Trophoblast cell (in vitro differentiated cells and primary cell): ENCODE measurements at regions not wholly inside any gene's neighbourhood (a gene's known extent, or its start where the extent isn't known, plus 50 kb on each side); places are given as distances from the start of the nearest gene placed in this dataset.

ENCODE experiments used
- DNase-seq, 2 donors: peaks; one replicate each; pipeline ENCODE4 v3.0.0-alpha.2; 2016
- H2AFZ ChIP-seq: 2 replicates; pipeline ENCODE4 v1.6.1; 2013; ENCODE audit warnings: low read length, moderate library complexity, mild to moderate bottlenecking; ENCODE audit not compliant: insufficient read depth, poor library complexity
- H2AK5ac ChIP-seq: 2 replicates; pipeline ENCODE4 v1.6.1; 2013; ENCODE audit warnings: mild to moderate bottlenecking, low read length
- H2BK120ac ChIP-seq: 2 replicates; pipeline ENCODE4 v1.6.1; 2013; ENCODE audit warnings: low read length, mild to moderate bottlenecking, moderate library complexity; ENCODE audit not compliant: insufficient read depth, poor library complexity
- H2BK12ac ChIP-seq: 2 replicates; pipeline ENCODE4 v1.6.1; 2013; ENCODE audit warnings: mild to moderate bottlenecking, low read length, moderate library complexity
- H2BK5ac ChIP-seq: 2 replicates; pipeline ENCODE4 v1.6.1; 2013; ENCODE audit warnings: low read length, low read depth, moderate library complexity, mild to moderate bottlenecking; ENCODE audit not compliant: poor library complexity
- H3K14ac ChIP-seq: 2 replicates; pipeline ENCODE4 v1.6.1; 2013; ENCODE audit warnings: mild to moderate bottlenecking, low read length
- H3K18ac ChIP-seq: 2 replicates; pipeline ENCODE4 v1.6.1; 2013; ENCODE audit warnings: mild to moderate bottlenecking, low read length
- H3K23ac ChIP-seq: 2 replicates; pipeline ENCODE4 v1.6.1; 2013; ENCODE audit warnings: low read length
- H3K27ac ChIP-seq: 2 replicates; pipeline ENCODE4 v1.5.1; 2013; ENCODE audit warnings: low read depth, mild to moderate bottlenecking, inconsistent platforms, low read length, moderate library complexity
- H3K27me3 ChIP-seq: 2 replicates; pipeline ENCODE4 v1.6.1; 2013; ENCODE audit warnings: inconsistent platforms, mild to moderate bottlenecking, low read length, moderate library complexity; ENCODE audit not compliant: insufficient read depth
- H3K36me3 ChIP-seq, 2 experiments: 1 replicate in 1 of 2; 2 replicates in 1 of 2; pipeline ENCODE4 v1.6.1; 2013; ENCODE audit warnings: low read length in 2 of 2, mild to moderate bottlenecking in 2 of 2, moderate library complexity in 1 of 2; ENCODE audit not compliant: insufficient read depth in 2 of 2, control insufficient read depth in 1 of 2
- H3K4ac ChIP-seq: 2 replicates; pipeline ENCODE4 v1.6.1; 2013; ENCODE audit warnings: low read depth, mild to moderate bottlenecking, low read length, moderate library complexity
- H3K4me1 ChIP-seq, 2 experiments: 1 replicate in 1 of 2; 2 replicates in 1 of 2; pipeline ENCODE4 v1.6.1; 2013; ENCODE audit warnings: low read length in 2 of 2, mild to moderate bottlenecking in 2 of 2, moderate library complexity in 1 of 2; ENCODE audit not compliant: insufficient read depth in 2 of 2, control insufficient read depth in 1 of 2
- H3K4me2 ChIP-seq: 2 replicates; pipeline ENCODE4 v1.6.1; 2013; ENCODE audit warnings: inconsistent platforms, mild to moderate bottlenecking, low read length, moderate library complexity
- H3K4me3 ChIP-seq: 2 replicates; pipeline ENCODE4 v1.5.1; 2013; ENCODE audit warnings: mild to moderate bottlenecking, low read depth, low read length, inconsistent platforms
- H3K79me1 ChIP-seq: one replicate; pipeline ENCODE4 v1.6.1; 2013; ENCODE audit warnings: low read length
- H3K79me2 ChIP-seq: 2 replicates; pipeline ENCODE4 v1.6.1; 2013; ENCODE audit warnings: low read length, mild to moderate bottlenecking; ENCODE audit not compliant: control insufficient read depth, insufficient read depth, poor library complexity
- H3K9ac ChIP-seq: 2 replicates; pipeline ENCODE4 v1.6.1; 2013; ENCODE audit warnings: mild to moderate bottlenecking, low read length
- H3K9me3 ChIP-seq: 2 replicates; pipeline ENCODE4 v1.6.1; 2013; ENCODE audit warnings: low read depth, mild to moderate bottlenecking, control low read depth, inconsistent platforms, low read length; ENCODE audit not compliant: insufficient read depth
- H4K12ac ChIP-seq: 2 replicates; pipeline ENCODE4 v1.6.1; 2013; ENCODE audit warnings: low read depth, mild to moderate bottlenecking, low read length, moderate library complexity
- H4K8ac ChIP-seq: 2 replicates; pipeline ENCODE4 v1.6.1; 2013; ENCODE audit warnings: low read depth, mild to moderate bottlenecking, low read length, moderate library complexity
- H4K91ac ChIP-seq: one replicate; pipeline ENCODE4 v1.6.1; 2013; ENCODE audit warnings: low read depth, mild to moderate bottlenecking, low read length, moderate library complexity
- WGBS: extraction: QIAGEN DNeasy Blood & Tissue Kit; methylation state at CpG from one replicate; pipeline ENCODE4 v1.1.7; 2013; ENCODE audit warnings: missing lambda C conversion rate; ENCODE audit not compliant: insufficient read length, insufficient coverage; ENCODE audit errors: extremely low coverage; 5-methylcytosine and 5-hydroxymethylcytosine counted together

GRCh38 chr2:121055088-121055487 is 229.9 kb downstream of the TFCP2L1 start:
- no peak overlapping the region for H3K27ac ChIP-seq
- no peak overlapping the region for H3K14ac ChIP-seq
- no peak overlapping the region for H2AK5ac ChIP-seq
- H3K79me2 ChIP-seq, result no peaks in the 10 kb centered on the region
- peaks cover 4% of the 10 kb centered on the region for H3K9me3 ChIP-seq
- no peak overlapping the region for H3K4me3 ChIP-seq
- no peak overlapping the region for H2BK12ac ChIP-seq
- H3K9ac ChIP-seq, result no peak overlapping the region
- H3K18ac ChIP-seq, result no peak overlapping the region
- H3K27me3 ChIP-seq, result no peaks in the 10 kb centered on the region
- H2AFZ ChIP-seq, result no peak overlapping the region
- no peaks in the 10 kb centered on the region for H3K4me1 ChIP-seq
- H3K36me3 ChIP-seq, result no peaks in the 10 kb centered on the region
- DNase-seq, result no peak
- WGBS, result no CpG with 5 or more reads among the region's 5 CpGs
- H2BK120ac ChIP-seq, result no peak overlapping the region
- no peak overlapping the region for H3K23ac ChIP-seq
- H3K79me1 ChIP-seq, result no peaks in the 10 kb centered on the region
- no peak overlapping the region for H3K4me2 ChIP-seq
- no peak overlapping the region for H4K91ac ChIP-seq
- no peak overlapping the region for H4K8ac ChIP-seq
- H2BK5ac ChIP-seq, result no peak overlapping the region
- no peak overlapping the region for H3K4ac ChIP-seq
- no peak overlapping the region for H4K12ac ChIP-seq

- no peak overlapping the region for H2BK120ac ChIP-seq
- no peak overlapping the region for H2BK12ac ChIP-seq
- H3K4me3 ChIP-seq, result no peak overlapping the region
- no peaks in the 10 kb centered on the region for H3K79me1 ChIP-seq
- no peaks in the 10 kb centered on the region for H3K27me3 ChIP-seq
- no peak overlapping the region for H3K18ac ChIP-seq
- no peak overlapping the region for H4K91ac ChIP-seq
- H2AK5ac ChIP-seq, result no peak overlapping the region
- no peak overlapping the region for H3K4me2 ChIP-seq
- H2AFZ ChIP-seq, result no peak overlapping the region
- H3K79me2 ChIP-seq, result no peaks in the 10 kb centered on the region
- no peak overlapping the region for H3K9ac ChIP-seq
- H4K8ac ChIP-seq, result no peak overlapping the region
- H4K12ac ChIP-seq, result no peak overlapping the region
- H3K14ac ChIP-seq, result no peak overlapping the region
- no peak overlapping the region for H3K4ac ChIP-seq
- no CpG with 5 or more reads among the region's 4 CpGs for WGBS
- no peak overlapping the region for H2BK5ac ChIP-seq
- peaks cover 4% of the 10 kb centered on the region for H3K9me3 ChIP-seq
- H3K4me1 ChIP-seq, result no peaks in the 10 kb centered on the region
- H3K27ac ChIP-seq, result no peak overlapping the region
- H3K23ac ChIP-seq, result no peak overlapping the region
- H3K36me3 ChIP-seq, result no peaks in the 10 kb centered on the region
- no peak for DNase-seq
Measured at GRCh38 chr2:121055501-121055900, 229.5 kb downstream of the TFCP2L1 start.

- no peak overlapping the region for H2BK120ac ChIP-seq
- WGBS, result no CpG with 5 or more reads among the region's 15 CpGs
- no peak overlapping the region for H2AK5ac ChIP-seq
- H4K91ac ChIP-seq, result no peak overlapping the region
- no peak overlapping the region for H3K14ac ChIP-seq
- no peaks in the 10 kb centered on the region for H3K79me1 ChIP-seq
- H3K4ac ChIP-seq, result no peak overlapping the region
- no peak overlapping the region for H3K23ac ChIP-seq
- no peaks in the 10 kb centered on the region for H3K27me3 ChIP-seq
- no peak overlapping the region for H2BK12ac ChIP-seq
- H4K8ac ChIP-seq, result no peak overlapping the region
- no peak overlapping the region for H2BK5ac ChIP-seq
- H3K79me2 ChIP-seq, result no peaks in the 10 kb centered on the region
- H3K18ac ChIP-seq, result no peak overlapping the region
- H3K27ac ChIP-seq, result no peak overlapping the region
- no peak for DNase-seq
- H3K4me2 ChIP-seq, result no peak overlapping the region
- no peak overlapping the region for H3K4me3 ChIP-seq
- no peak overlapping the region for H2AFZ ChIP-seq
- H3K9me3 ChIP-seq, result peaks cover 2% of the 10 kb centered on the region
- no peaks in the 10 kb centered on the region for H3K4me1 ChIP-seq
- no peak overlapping the region for H3K9ac ChIP-seq
- no peaks in the 10 kb centered on the region for H3K36me3 ChIP-seq
- no peak overlapping the region for H4K12ac ChIP-seq
Measured at GRCh38 chr2:121058852-121059558, 226.0 kb downstream of the TFCP2L1 start.

- no peak overlapping the region for H3K4me2 ChIP-seq
- H3K79me2 ChIP-seq, result no peaks in the 10 kb centered on the region
- H4K91ac ChIP-seq, result no peak overlapping the region
- no peak overlapping the region for H3K4me3 ChIP-seq
- no peak overlapping the region for H3K27ac ChIP-seq
- no CpG with 5 or more reads among the region's 9 CpGs for WGBS
- H3K9me3 ChIP-seq, result peaks cover 2% of the 10 kb centered on the region
- no peak overlapping the region for H4K12ac ChIP-seq
- DNase-seq, result no peak
- no peak overlapping the region for H2AFZ ChIP-seq
- no peak overlapping the region for H3K9ac ChIP-seq
- no peaks in the 10 kb centered on the region for H3K79me1 ChIP-seq
- no peak overlapping the region for H2BK5ac ChIP-seq
- no peaks in the 10 kb centered on the region for H3K4me1 ChIP-seq
- no peak overlapping the region for H3K23ac ChIP-seq
- H2BK120ac ChIP-seq, result no peak overlapping the region
- H3K27me3 ChIP-seq, result no peaks in the 10 kb centered on the region
- no peak overlapping the region for H2AK5ac ChIP-seq
- no peak overlapping the region for H2BK12ac ChIP-seq
- H3K18ac ChIP-seq, result no peak overlapping the region
- no peak overlapping the region for H4K8ac ChIP-seq
- no peak overlapping the region for H3K4ac ChIP-seq
- H3K36me3 ChIP-seq, result no peaks in the 10 kb centered on the region
- H3K14ac ChIP-seq, result no peak overlapping the region
Measured at GRCh38 chr2:121059651-121060649, 225.1 kb downstream of the TFCP2L1 start.
